ENCODE measurements at regions not wholly inside any gene's neighbourhood (a gene's known extent, or its start where the extent isn't known, plus 50 kb on each side); places are given as distances from the start of the nearest gene placed in this dataset.

DNA sequence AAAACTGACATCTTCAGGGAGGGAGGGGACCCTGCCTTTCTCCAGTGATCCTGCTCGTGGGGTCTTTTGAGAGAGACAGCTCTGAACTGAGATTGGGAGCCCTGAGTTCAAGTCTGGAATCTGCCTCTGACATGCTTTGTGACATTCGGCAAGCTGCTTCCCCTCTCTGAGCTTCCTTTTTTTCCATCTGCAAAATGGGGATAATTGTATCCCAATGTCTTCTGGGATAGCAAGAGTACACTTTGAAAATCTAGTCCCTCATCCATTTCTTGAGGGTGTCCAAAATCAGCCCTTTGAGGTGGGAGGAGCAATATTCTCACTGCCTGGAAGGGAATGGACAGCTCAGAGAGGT, 186.3 kb downstream of the RGS3 start:
- intact Hi-C loops (cut with DNase I; ENCODE audit: low total_unique reads) = loop anchor here (5.0 to 10.0 kb wide), 2 partner anchors 53 to 375 kb away; partner anchors contain the start of genes CDC26 and PRPF4
- TF ChIP-seq EP300 (IDR thresholded peaks at IDR 0.05) (no peak), POLR2AphosphoS5 (IDR thresholded peaks at IDR 0.05) (no peak), POLR2A (IDR thresholded peaks at IDR 0.05) (no peak)
- TF ChIP-seq, protein P1, sequence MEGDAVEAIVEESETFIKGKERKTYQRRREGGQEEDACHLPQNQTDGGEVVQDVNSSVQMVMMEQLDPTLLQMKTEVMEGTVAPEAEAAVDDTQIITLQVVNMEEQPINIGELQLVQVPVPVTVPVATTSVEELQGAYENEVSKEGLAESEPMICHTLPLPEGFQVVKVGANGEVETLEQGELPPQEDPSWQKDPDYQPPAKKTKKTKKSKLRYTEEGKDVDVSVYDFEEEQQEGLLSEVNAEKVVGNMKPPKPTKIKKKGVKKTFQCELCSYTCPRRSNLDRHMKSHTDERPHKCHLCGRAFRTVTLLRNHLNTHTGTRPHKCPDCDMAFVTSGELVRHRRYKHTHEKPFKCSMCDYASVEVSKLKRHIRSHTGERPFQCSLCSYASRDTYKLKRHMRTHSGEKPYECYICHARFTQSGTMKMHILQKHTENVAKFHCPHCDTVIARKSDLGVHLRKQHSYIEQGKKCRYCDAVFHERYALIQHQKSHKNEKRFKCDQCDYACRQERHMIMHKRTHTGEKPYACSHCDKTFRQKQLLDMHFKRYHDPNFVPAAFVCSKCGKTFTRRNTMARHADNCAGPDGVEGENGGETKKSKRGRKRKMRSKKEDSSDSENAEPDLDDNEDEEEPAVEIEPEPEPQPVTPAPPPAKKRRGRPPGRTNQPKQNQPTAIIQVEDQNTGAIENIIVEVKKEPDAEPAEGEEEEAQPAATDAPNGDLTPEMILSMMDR (IDR thresholded peaks at IDR 0.05) = no peak
- Histone ChIP-seq H3K4me3 (no peak overlapping the region), H3K27ac (no peak overlapping the region), H3K4me1 (peaks cover 0 to 12% (median 8%) of the 10 kb centered on the region in 4 donors), H3K36me3 (no peaks in the 10 kb centered on the region), H3K9me3 (no peaks in the 10 kb centered on the region), H3K27me3 (no peaks in the 10 kb centered on the region)
- no peak for DNase-seq
- 78 to 92% (median 85%) methylated on average over 2 of the region's 2 CpGs for WGBS, 5 donors

DNA sequence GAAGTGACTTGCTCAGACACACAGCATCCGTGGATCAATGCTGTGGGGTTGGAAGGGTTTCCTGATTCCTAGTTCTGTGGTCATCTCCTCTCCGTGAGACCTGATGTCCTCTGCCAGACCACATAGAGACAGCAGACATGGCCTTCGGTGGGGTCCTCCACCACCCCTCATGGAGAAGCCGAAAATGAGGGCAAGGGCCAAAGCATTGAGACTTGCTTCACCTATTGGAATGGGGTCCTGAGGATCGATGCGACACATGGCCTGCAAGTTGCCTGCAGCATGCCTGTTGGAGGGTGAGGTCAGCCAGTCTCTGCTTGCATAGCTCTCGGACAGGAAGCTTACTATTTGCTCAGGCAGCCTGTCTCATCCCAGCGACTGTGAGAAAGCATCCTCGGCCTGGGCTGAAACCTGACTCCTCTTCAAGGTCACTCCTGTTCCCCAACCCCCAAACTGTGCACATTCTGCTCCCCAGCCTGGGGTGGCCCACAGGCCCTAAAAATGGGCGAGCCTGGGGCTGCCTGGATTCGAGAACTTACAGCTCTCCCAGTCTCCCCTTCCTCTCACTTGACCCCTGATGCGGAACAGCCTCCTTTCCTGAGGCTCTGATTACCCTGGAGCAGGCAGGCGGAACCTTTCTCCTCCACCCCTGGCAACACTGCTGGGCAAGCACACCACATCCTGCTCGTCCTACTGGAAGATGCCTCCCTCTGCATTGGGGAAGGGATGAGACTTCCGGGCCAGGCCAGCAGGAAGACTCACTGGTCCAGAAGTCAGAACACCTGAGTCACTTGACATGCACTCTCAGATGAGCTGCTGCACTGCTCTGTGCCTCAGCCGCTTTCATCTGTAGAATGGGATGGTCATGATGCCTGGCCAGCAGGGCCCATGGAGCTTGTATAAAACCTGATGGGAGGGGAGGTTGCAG, 186.9 kb downstream of the RGS3 start:
- no peaks in the 10 kb centered on the region for H3K36me3 ChIP-seq
- intact Hi-C loops (cut with DNase I; ENCODE audit: low total_unique reads) = loop anchor here (10.0 kb wide), 1 partner anchor 376 kb away; the partner anchor contains the start of genes CDC26 and PRPF4
- TF ChIP-seq POLR2AphosphoS5 (IDR thresholded peaks at IDR 0.05) (no peak), EP300 (IDR thresholded peaks at IDR 0.05) (no peak), POLR2A (IDR thresholded peaks at IDR 0.05) (no peak)
- TF ChIP-seq, protein P1 (IDR thresholded peaks at IDR 0.05) = no peak
- DNase-seq = no peak
- 79 to 83% (median 80%) methylated on average over 16 of the region's 16 CpGs for WGBS, 5 donors
- H3K4me1 ChIP-seq = peaks cover 4 to 19% (median 14%) of the 10 kb centered on the region in 4 donors
- no peaks in the 10 kb centered on the region for H3K27me3 ChIP-seq
- H3K4me3 ChIP-seq = no peak overlapping the region
- no peaks in the 10 kb centered on the region for H3K9me3 ChIP-seq
- no peak overlapping the region for H3K27ac ChIP-seq

DNA sequence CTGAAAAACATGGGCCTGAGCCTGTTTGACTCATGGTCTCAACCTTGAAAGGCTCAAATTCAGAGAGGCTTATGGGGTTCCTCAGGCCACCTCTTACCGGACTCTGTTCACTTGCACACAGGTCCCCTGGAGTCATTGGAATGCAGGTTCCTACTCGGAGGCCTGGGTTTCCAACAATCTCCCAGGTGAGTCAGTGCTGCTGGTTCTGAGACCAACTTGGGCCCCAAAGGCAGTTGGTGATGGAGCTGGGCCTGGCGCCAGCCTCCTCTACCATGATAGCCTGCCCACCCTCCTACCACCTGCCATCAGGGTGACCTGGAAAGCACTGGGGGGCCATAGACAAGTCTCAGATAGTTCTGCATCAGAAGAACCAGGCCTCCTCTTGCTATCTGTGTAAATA, 188.4 kb downstream of the RGS3 start:
- DNase-seq = no peak
- H3K4me1 ChIP-seq = peaks cover 4 to 25% (median 18%) of the 10 kb centered on the region in 4 donors
- H3K27ac ChIP-seq = no peak overlapping the region
- WGBS, 5 donors = 95 to 100% (median 98%) methylated on average over 2 to 3 of the region's 3 CpGs
- no peak for TF ChIP-seq POLR2AphosphoS5 (IDR thresholded peaks at IDR 0.05)
- TF ChIP-seq, protein P1 (IDR thresholded peaks at IDR 0.05) = no peak
- TF ChIP-seq POLR2A (IDR thresholded peaks at IDR 0.05) = no peak
- no peak for TF ChIP-seq EP300 (IDR thresholded peaks at IDR 0.05)
- no peaks in the 10 kb centered on the region for H3K36me3 ChIP-seq
- intact Hi-C loops (cut with DNase I; ENCODE audit: low total_unique reads) = loop anchor here (10.0 kb wide), 1 partner anchor 377 kb away; the partner anchor contains the start of genes CDC26 and PRPF4
- H3K4me3 ChIP-seq = no peak overlapping the region
- no peaks in the 10 kb centered on the region for H3K9me3 ChIP-seq
- no peaks in the 10 kb centered on the region for H3K27me3 ChIP-seq

DNA sequence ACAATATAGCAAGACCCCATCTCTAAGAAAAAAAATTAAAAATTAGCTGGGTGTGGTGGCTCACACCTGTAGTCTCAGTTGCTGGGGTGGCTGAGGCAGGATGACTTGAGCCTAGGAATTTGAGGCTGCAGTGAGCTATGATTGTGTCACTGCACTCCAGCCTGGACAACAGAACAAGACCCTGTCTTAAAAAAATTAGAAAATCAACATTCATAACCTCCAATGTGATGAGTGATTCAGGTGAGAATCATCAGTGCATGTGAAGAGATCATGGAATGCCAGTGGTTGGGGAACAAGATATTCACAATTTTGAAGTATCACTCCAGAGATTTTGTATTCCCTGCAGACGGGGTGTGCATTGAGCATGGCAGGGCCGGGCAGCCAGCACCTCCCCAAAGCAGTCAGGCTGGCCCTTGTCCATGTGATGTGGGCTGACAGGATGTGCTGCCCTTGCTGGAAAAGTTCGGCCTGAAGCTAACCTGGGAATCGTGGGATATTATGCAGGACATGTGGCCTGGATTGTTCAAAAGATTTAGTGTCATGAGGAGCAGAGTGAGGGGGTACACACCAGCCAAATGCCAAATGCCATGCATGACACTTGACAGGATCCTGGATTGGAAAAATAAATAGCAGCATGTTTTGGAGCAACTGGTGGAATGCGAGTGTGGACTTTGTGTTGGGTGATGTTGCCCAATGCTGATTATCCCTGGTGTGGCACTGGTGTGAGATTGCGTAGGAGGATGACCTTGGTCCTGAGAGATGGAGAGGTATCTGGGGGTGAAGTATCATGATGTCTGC, 189.0 kb downstream of the RGS3 start:
- intact Hi-C loops (cut with DNase I; ENCODE audit: low total_unique reads) = loop anchor here (10.0 kb wide), 1 partner anchor 378 kb away; the partner anchor contains the start of genes CDC26 and PRPF4
- WGBS, 5 donors = 69 to 85% (median 82%) methylated on average over 6 of the region's 6 CpGs
- Histone ChIP-seq H3K4me1 (peaks cover 5 to 32% (median 22%) of the 10 kb centered on the region in 4 donors), H3K27ac (no peak overlapping the region), H3K9me3 (no peaks in the 10 kb centered on the region), H3K27me3 (no peaks in the 10 kb centered on the region), H3K4me3 (no peak overlapping the region), H3K36me3 (no peaks in the 10 kb centered on the region)
- DNase-seq = no peak
- TF ChIP-seq POLR2AphosphoS5 (IDR thresholded peaks at IDR 0.05) = no peak
- TF ChIP-seq, protein P1 (IDR thresholded peaks at IDR 0.05) = no peak
- TF ChIP-seq POLR2A (IDR thresholded peaks at IDR 0.05) = no peak
